HG03521 (cell line): ENCODE measurements at regions not wholly inside any gene's neighbourhood (a gene's known extent, or its start where the extent isn't known, plus 50 kb on each side); places are given as distances from the start of the nearest gene placed in this dataset.

Experiments
- ATAC-seq: cut with Tn5 transposase; IDR thresholded peaks from one replicate; pipeline ENCODE4 v1.9.1; 2021; ENCODE audit warnings: mild to moderate bottlenecking, moderate library complexity; ENCODE audit not compliant: unreplicated experiment

DNA sequence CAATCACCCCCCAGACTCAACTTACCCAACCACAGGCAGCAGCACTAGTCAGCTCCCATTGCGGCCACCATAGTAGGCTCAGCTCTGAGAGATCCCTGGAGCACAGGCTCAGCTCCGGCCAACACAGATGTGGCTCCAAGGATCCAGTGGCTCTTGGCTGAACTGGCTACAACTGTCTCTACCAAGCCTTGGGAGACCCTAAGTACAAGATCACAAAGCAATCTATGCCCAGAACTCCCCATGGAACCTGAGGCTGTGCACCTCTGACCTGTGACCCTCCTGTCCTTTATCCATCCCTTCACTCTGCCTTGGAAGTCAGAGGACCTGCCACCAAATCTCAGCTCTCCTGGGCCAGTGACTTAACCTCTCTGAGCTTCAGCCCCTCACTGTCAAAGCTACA is 61.8 kb upstream of the GJB5 start:
- no peak for ATAC-seq

DNA sequence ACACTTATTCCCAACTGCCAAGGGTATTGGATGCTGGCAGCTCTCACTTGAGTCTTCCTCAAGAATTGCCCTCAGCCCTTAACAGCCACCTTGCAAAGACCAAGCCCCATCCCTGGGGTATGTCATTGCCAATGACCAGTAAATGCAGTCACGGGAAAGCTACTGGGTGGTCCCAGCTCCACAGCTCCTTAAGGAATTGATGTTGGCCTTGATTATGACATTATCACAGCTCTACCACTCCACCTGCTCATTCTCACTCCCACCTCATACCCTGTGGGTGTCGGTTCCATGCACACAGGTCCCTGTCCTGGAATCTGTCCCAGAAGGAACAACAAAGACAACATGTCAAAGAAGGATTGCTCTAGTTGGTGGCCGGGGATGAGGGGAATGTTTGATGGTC is 60.5 kb upstream of the GJB5 start:
- no peak for ATAC-seq

DNA sequence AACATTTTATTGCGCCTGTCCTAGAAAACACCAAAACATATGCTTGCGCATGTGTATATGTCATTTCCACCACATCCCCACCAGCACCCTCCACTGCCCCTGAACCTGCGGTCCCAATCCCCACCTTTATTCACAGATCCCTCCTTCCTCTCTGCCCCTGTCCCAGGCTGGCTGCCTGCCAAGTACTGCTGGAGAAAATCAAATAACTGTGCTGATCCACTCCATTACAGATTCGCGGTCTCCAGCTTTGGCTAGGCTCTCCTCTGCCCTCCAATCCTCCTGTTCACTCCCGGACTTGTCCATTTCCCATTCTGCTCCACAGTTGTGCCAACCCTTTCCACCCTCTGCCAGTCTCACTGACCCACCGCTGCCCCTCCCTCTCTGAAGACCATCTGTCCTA is 59.3 kb upstream of the GJB5 start:
- no peak for ATAC-seq

DNA sequence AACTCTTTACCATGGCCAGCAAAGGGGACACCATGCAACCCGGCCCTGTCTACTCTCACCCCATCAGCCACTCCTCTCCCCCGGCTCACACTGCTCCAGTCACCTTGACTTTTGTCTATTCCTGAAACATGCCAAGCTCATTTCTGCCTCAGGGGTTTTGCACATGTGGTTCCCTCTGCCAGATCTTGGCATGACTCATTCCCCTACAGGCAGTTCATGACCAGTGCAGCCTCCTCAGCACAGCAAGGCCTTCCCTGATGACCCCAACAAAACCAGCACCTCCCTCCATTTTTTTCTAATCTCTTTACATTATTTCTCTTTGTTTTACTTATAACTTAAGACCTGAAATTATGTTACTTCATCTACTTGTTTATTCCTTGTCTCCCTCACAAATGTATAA is 58.6 kb upstream of the GJB5 start:
- no peak for ATAC-seq

DNA sequence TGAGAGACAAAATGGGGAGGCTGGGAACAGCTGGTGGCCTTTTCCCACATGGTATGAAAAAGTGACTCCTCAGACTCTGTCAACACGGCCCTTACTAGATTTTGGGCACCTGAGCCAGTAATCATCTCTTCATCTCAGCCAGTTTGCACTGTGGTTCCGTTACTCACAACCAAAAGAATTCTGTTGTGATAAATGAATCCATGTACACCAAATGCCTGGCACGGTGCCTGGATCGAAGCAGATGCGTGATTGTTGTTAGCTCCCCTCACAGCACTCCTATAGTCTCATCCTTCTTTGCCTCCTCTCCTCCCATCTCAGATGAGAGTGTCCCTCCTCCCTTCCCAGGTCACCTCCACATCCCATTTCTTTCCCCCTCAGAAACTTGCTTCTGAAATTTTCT is 57.9 kb upstream of the GJB5 start:
- ATAC-seq: no peak

DNA sequence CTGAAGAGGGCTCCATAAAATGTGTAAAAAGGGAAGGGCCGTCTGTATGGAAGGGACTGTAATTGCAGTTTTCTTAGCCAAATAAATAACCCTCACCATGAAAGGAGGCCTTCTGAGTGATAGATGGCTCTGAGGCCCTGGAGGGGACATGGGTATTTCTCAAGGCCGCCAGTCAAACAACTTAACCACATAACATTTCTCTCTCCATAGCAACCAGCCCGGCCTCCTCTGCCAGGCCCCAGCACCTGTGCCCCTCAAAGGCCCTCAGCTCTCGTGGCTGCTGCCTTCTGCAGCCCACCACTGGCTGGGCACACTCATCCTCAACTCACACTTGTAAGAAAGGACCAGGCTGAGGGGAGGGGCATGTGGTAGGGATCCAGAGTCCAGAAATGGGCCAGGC is 57.0 kb upstream of the GJB5 start:
- ATAC-seq: no peak

DNA sequence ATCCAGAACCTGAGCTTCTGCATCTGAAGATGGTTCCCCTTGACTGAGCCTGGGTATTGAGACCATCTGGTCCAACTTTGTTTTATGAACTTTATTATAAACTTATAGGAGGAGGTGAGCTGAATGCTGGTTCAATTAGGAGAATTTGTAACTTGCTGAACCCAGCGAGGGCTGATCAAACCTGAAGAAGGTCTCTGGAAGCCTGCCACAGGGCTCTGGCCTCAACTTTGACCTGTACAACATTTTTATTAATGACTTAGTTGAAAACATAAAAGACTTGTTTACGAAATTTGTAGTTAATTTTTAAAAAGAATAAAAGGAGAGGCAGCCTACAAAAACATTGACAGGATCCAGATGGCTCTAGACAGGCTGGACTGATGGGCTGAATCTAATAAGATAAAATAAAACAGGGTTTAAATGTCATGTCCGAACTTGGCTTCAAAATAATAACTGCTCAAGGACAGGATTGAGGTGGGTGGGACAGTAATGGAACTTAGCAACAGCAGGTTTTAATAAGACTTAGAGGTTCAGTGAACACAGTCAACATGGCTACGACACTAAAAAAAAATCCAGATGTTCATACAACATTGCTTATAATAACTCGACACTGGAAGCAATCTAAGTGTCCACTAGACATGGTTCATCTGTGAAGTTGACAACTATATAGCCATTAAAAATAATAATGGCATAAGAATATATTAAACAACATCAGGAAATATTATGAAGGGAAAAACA is 53.4 kb upstream of the GJB5 start:
- no peak for ATAC-seq
